Parathyroid adenoma (tissue), 2 donors: ENCODE measurements at regions not wholly inside any gene's neighbourhood (a gene's known extent, or its start where the extent isn't known, plus 50 kb on each side); places are given as distances from the start of the nearest gene placed in this dataset.

Source experiments
- H2AFZ ChIP-seq: fragments of 300-600 bp; sonication (generic); one replicate; pipeline ENCODE4 v1.7.0; 2017; ENCODE audit warnings: antibody characterized with exemption, mild to moderate bottlenecking
- H3K27ac ChIP-seq: fragments of 300-600 bp; sonication (generic); one replicate; pipeline ENCODE4 v1.7.0; 2017
- H3K27me3 ChIP-seq: fragments of 300-600 bp; sonication (generic); one replicate; pipeline ENCODE4 v1.7.0; 2017; ENCODE audit warnings: low read length; ENCODE audit not compliant: control insufficient read depth, insufficient read depth
- H3K36me3 ChIP-seq: fragments of 300-600 bp; sonication (generic); one replicate; pipeline ENCODE4 v1.7.0; 2017; ENCODE audit warnings: low read length; ENCODE audit not compliant: control insufficient read depth, insufficient read depth
- H3K4me1 ChIP-seq: fragments of 300-600 bp; sonication (generic); one replicate; pipeline ENCODE4 v1.7.0; 2017; ENCODE audit warnings: control low read depth
- H3K4me2 ChIP-seq: fragments of 300-600 bp; sonication (generic); one replicate; pipeline ENCODE4 v1.7.0; 2017; ENCODE audit warnings: low read length
- H3K4me3 ChIP-seq: fragments of 300-600 bp; sonication (generic); one replicate; pipeline ENCODE4 v1.7.0; 2017; ENCODE audit warnings: low read depth, low read length
- H3K79me2 ChIP-seq: fragments of 300-600 bp; sonication (generic); one replicate; pipeline ENCODE4 v1.7.0; 2017; ENCODE audit warnings: control low read depth
- H3K9ac ChIP-seq: fragments of 300-600 bp; sonication (generic); one replicate; pipeline ENCODE4 v1.7.0; 2017; ENCODE audit warnings: mild to moderate bottlenecking
- H3K9me3 ChIP-seq: fragments of 300-600 bp; sonication (generic); one replicate; pipeline ENCODE4 v1.7.0; 2017; ENCODE audit warnings: low read length; ENCODE audit not compliant: control insufficient read depth
- TF ChIP-seq, protein P1 (sequence below): fragments of 300-600 bp; sonication (generic); IDR thresholded peaks from one replicate; pipeline ENCODE4 v1.7.0; 2017; ENCODE audit warnings: antibody characterized with exemption, mild to moderate bottlenecking
- donor health status: primary hyperparathyroidism.

DNA sequence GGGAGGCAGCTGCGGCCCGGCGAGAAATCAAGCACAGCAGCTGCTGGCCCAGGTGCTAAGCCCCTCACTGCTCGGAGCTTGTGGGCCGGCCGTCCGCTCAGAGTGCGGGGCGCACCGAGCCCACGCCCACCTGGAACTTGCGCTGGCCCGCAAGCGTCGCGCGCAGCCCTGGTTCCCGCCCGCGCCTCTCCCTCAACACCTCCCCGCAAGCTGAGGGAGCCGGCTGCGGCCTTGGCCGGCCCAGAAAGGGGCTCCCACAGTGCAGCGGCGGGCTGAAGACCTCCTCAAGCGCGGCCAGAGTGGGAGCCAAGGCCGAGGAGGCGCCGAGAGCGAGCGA, 92.9 kb downstream of the HAPSTR1 start:
- TF ChIP-seq, protein P1, sequence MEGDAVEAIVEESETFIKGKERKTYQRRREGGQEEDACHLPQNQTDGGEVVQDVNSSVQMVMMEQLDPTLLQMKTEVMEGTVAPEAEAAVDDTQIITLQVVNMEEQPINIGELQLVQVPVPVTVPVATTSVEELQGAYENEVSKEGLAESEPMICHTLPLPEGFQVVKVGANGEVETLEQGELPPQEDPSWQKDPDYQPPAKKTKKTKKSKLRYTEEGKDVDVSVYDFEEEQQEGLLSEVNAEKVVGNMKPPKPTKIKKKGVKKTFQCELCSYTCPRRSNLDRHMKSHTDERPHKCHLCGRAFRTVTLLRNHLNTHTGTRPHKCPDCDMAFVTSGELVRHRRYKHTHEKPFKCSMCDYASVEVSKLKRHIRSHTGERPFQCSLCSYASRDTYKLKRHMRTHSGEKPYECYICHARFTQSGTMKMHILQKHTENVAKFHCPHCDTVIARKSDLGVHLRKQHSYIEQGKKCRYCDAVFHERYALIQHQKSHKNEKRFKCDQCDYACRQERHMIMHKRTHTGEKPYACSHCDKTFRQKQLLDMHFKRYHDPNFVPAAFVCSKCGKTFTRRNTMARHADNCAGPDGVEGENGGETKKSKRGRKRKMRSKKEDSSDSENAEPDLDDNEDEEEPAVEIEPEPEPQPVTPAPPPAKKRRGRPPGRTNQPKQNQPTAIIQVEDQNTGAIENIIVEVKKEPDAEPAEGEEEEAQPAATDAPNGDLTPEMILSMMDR = no peak
- Histone ChIP-seq H3K4me3 (no peak overlapping the region), H3K4me2 (no peak overlapping the region), H3K9me3 (no peaks in the 10 kb centered on the region), H3K27ac (no peak overlapping the region), H3K4me1 (no peaks in the 10 kb centered on the region), H3K27me3 (no peaks in the 10 kb centered on the region), H3K36me3 (no peaks in the 10 kb centered on the region), H3K9ac (no peak overlapping the region), H2AFZ (no peak overlapping the region), H3K79me2 (no peaks in the 10 kb centered on the region)

DNA sequence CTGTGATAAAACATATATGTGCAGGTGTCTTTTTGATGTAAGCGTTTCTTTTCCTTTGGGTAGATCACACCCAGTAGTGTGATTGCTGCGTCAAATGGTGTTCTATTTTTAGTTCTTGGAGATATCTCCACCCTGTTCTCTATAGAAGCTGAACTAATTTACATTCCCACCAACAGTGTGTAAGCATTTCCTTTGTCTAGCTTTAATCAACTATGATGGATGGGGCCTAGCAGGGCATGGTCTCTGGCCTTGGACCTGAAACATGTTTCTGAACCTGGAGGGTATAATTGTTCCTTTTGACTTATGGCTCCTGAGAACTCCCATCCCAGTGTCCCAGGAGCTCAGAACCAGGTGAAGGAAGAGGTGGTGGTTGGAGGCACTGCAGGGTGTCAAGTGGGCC, 93.9 kb downstream of the HAPSTR1 start:
- Histone ChIP-seq H3K4me1 (no peaks in the 10 kb centered on the region), H2AFZ (no peak overlapping the region), H3K27me3 (no peaks in the 10 kb centered on the region), H3K4me3 (no peak overlapping the region), H3K27ac (no peak overlapping the region), H3K4me2 (no peak overlapping the region), H3K9ac (no peak overlapping the region), H3K9me3 (no peaks in the 10 kb centered on the region), H3K36me3 (no peaks in the 10 kb centered on the region), H3K79me2 (no peaks in the 10 kb centered on the region)
- TF ChIP-seq, protein P1 = no peak

DNA sequence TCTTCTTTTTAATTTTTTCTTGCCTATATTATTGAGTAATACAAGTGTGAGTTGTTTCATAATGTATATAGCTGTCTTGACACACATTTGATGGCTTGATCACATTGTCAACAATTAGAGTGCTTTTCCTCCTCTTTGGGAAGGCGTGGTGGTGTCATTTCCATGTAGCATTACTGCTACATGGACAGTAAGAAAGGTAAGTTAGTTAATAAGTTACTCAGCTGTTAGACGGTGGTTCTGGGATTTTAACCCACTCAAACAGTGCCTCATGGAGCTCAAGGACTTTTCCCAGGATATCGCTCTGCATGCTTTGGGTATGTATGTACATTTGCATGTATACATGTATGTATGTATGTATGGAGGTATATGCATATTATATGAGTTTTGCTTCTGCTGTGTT, 94.6 kb downstream of the HAPSTR1 start:
- no peak overlapping the region for H3K4me3 ChIP-seq
- no peak overlapping the region for H2AFZ ChIP-seq
- H3K9me3 ChIP-seq = no peaks in the 10 kb centered on the region
- TF ChIP-seq, protein P1 = no peak
- H3K4me1 ChIP-seq = no peaks in the 10 kb centered on the region
- H3K36me3 ChIP-seq = no peaks in the 10 kb centered on the region
- H3K4me2 ChIP-seq = no peak overlapping the region
- H3K79me2 ChIP-seq = no peaks in the 10 kb centered on the region
- H3K27me3 ChIP-seq = no peaks in the 10 kb centered on the region
- H3K9ac ChIP-seq = no peak overlapping the region
- H3K27ac ChIP-seq = no peak overlapping the region

DNA sequence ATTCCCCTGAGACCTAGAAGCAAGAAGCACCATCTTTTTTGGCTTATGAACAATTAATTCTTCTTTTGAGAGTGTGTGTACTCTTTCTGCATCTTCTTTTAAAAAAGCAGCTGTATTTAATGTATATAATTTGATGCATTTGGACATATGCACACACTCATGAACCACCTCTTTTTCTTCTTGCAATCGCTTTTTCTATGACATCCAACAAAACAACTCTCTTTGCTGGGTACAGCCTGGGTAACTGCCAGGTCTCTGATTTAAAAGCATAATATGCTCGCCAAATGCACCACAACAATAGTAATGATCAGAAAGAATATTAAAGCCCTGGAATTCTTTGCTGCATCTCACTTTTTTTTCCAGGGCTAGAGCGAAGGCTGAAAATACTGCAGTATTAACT, 97.3 kb downstream of the HAPSTR1 start:
- Histone ChIP-seq H3K27ac (no peak overlapping the region), H3K79me2 (no peaks in the 10 kb centered on the region), H3K27me3 (no peaks in the 10 kb centered on the region), H3K36me3 (no peaks in the 10 kb centered on the region), H2AFZ (no peak overlapping the region), H3K9me3 (no peaks in the 10 kb centered on the region), H3K9ac (no peak overlapping the region), H3K4me3 (no peak overlapping the region), H3K4me1 (no peaks in the 10 kb centered on the region), H3K4me2 (no peak overlapping the region)
- TF ChIP-seq, protein P1 = no peak

DNA sequence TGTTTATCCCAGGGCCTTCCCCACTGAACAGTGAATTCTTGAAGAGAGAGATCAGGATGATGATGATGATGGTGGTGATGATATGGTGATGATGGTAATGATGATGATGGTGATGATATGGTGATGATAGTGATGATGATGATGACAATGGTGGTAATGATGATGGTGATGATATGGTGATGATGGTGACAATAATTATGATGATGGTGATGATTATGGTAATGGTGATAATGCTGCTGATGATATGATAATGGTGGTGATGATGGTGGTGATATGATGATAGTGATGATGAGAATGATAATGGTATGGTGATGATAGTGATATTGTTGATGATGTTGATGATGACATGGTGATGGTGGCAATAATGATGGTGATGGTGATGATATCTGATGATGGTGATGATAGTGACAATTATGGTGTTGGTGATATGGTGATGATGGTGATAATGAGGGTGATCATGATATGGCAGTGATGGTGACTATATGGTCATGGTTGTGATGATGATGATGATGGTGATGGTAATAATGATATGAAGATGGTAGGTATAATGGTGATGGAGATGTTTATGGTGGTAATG, 99.9 kb downstream of the HAPSTR1 start:
- Histone ChIP-seq H3K4me2 (no peak overlapping the region), H3K27me3 (no peaks in the 10 kb centered on the region), H3K79me2 (no peaks in the 10 kb centered on the region), H3K9me3 (no peaks in the 10 kb centered on the region), H3K4me3 (no peak overlapping the region), H2AFZ (no peak overlapping the region), H3K36me3 (no peaks in the 10 kb centered on the region), H3K27ac (no peak overlapping the region), H3K9ac (no peak overlapping the region), H3K4me1 (no peaks in the 10 kb centered on the region)
- TF ChIP-seq, protein P1 = no peak
